ENCODE measurements at regions not wholly inside any gene's neighbourhood (a gene's known extent, or its start where the extent isn't known, plus 50 kb on each side); places are given as distances from the start of the nearest gene placed in this dataset.

- in situ Hi-C loops (cut with HindIII; ENCODE audit: low pct_ligation_motif_present, low sequenced_read_pairs): no loop called here
- TF ChIP-seq CTCF (IDR thresholded peaks at IDR 0.05; ENCODE audit: low read depth, low read length, missing control alignments): no peak
Observed at GRCh38 chr2:156687126-156687525, 250.9 kb downstream of the GPD2 start.

DNA sequence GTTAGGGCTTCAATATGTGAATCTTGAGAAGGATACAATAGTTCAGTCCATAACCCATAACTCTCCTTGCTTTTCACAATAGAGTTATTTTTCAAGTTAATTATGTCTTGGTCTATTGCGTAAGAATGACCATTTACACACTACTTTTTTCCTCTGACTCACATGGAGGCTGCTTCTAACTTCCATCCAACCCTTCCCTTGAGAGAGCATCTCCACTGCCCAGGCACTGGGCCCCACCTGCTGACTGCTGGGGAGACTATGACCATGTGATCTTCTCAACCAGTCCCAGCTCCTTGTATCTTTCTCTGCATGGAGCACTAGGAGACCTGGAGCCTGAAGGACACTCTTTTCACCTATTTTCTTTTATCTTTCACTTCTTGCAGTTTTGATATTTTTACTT is 251.5 kb downstream of the GPD2 start:
- H3K36me3 ChIP-seq (replicated peaks): no peaks in the 10 kb centered on the region
- H3K27me3 ChIP-seq (replicated peaks): no peaks in the 10 kb centered on the region
- H3K27ac ChIP-seq: no peak overlapping the region
- no peak overlapping the region for H3K4me3 ChIP-seq (ENCODE audit: low read depth, low read length)
- in situ Hi-C loops (cut with HindIII; ENCODE audit: low pct_ligation_motif_present, low sequenced_read_pairs): no loop called here
- TF ChIP-seq CTCF (IDR thresholded peaks at IDR 0.05; ENCODE audit: low read depth, low read length, missing control alignments): no peak
- DNase-seq: no peak

More at GRCh38 chr2:156687126-156687525, 250.9 kb downstream of the GPD2 start:
- Histone ChIP-seq H3K4me3 (ENCODE audit: low read depth, low read length) (no peak overlapping the region), H3K36me3 (replicated peaks) (no peaks in the 10 kb centered on the region), H3K27ac (no peak overlapping the region), H3K27me3 (replicated peaks) (no peaks in the 10 kb centered on the region)
- DNase-seq: no peak

- TF ChIP-seq CTCF (IDR thresholded peaks at IDR 0.05; ENCODE audit: low read depth, low read length, missing control alignments): no peak
- Histone ChIP-seq H3K27me3 (replicated peaks) (no peaks in the 10 kb centered on the region), H3K27ac (no peak overlapping the region), H3K36me3 (replicated peaks) (no peaks in the 10 kb centered on the region), H3K4me3 (ENCODE audit: low read depth, low read length) (no peak overlapping the region)
- DNase-seq: no peak
- in situ Hi-C loops (cut with HindIII; ENCODE audit: low pct_ligation_motif_present, low sequenced_read_pairs): no loop called here
Observed at GRCh38 chr2:156689939-156690338, 253.8 kb downstream of the GPD2 start.

DNA sequence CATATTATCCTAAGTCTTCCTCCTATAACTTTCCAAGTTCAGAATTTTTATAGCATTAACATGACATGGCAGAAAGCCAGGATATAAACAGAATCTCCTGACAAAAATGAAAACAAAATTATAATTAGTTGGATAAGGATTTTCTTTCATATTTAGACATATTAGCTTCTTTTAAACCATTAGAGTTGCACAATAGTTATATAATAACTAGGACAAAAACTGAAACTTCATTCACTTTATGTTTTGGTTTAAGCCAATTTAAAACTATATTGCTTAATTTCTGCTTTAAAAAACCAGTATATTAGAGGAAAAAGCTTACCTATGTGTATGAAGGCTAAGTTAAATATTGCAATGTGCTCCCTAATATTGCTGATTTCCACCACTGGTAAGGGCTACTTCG is 254.8 kb downstream of the GPD2 start:
- H3K36me3 ChIP-seq (replicated peaks): no peaks in the 10 kb centered on the region
- no peak overlapping the region for H3K27ac ChIP-seq
- H3K27me3 ChIP-seq (replicated peaks): no peaks in the 10 kb centered on the region
- DNase-seq: no peak
- in situ Hi-C loops (cut with HindIII; ENCODE audit: low pct_ligation_motif_present, low sequenced_read_pairs): no loop called here
- no peak for TF ChIP-seq CTCF (IDR thresholded peaks at IDR 0.05; ENCODE audit: low read depth, low read length, missing control alignments)
- H3K4me3 ChIP-seq (ENCODE audit: low read depth, low read length): no peak overlapping the region

- H3K36me3 ChIP-seq (replicated peaks): no peaks in the 10 kb centered on the region
- TF ChIP-seq CTCF (IDR thresholded peaks at IDR 0.05; ENCODE audit: low read depth, low read length, missing control alignments): no peak
- no peak overlapping the region for H3K27ac ChIP-seq
- no peaks in the 10 kb centered on the region for H3K27me3 ChIP-seq (replicated peaks)
- in situ Hi-C loops (cut with HindIII; ENCODE audit: low pct_ligation_motif_present, low sequenced_read_pairs): no loop called here
- no peak overlapping the region for H3K4me3 ChIP-seq (ENCODE audit: low read depth, low read length)
- no peak for DNase-seq
Observed at GRCh38 chr2:156695020-156695419, 258.8 kb downstream of the GPD2 start.

DNA sequence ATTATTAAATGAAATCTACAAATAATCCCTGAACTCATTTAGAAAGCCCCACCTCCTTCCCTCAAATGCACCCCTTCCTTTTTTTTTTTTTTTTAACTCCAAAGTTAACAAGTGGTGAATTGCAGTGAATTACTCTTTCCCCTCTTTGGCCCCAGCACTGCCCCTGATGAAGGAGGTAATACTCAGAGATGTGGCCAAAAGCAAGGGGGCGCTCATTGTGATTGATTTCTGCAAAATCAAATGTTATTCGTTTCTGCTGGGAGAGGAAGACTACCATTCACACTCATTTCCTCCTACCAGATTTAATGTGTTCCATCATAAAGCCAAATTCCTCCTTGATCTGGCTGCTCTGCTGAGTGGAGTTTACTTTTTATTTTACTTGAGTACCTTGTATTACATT is 259.4 kb downstream of the GPD2 start:
- H3K36me3 ChIP-seq (replicated peaks): no peaks in the 10 kb centered on the region
- H3K27me3 ChIP-seq (replicated peaks): no peaks in the 10 kb centered on the region
- H3K27ac ChIP-seq: no peak overlapping the region
- in situ Hi-C loops (cut with HindIII; ENCODE audit: low pct_ligation_motif_present, low sequenced_read_pairs): no loop called here
- DNase-seq: no peak
- TF ChIP-seq CTCF (IDR thresholded peaks at IDR 0.05; ENCODE audit: low read depth, low read length, missing control alignments): no peak
- H3K4me3 ChIP-seq (ENCODE audit: low read depth, low read length): no peak overlapping the region

Measured in brain microvascular endothelial cell (primary cell).